Fibroblast of pulmonary artery (primary cell): ENCODE measurements at regions not wholly inside any gene's neighbourhood (a gene's known extent, or its start where the extent isn't known, plus 50 kb on each side); places are given as distances from the start of the nearest gene placed in this dataset.

Source experiments
- DNase-seq: peaks from one replicate; pipeline ENCODE4 v3.0.0-alpha.2; 2010; ENCODE audit warnings: low read depth
- H3K4me3 ChIP-seq: replicated peaks from 2 replicates; pipeline ENCODE4 v1.5.1; 2011; ENCODE audit warnings: low read depth, mild to moderate bottlenecking, control low read depth, low read length, moderate library complexity
- TF ChIP-seq, protein P1 (sequence below): IDR thresholded peaks from 2 replicates; pipeline ENCODE4 v1.5.1; 2011; ENCODE audit warnings: mild to moderate bottlenecking, control low read depth, low read length, inconsistent platforms; ENCODE audit errors: missing control alignments

DNA sequence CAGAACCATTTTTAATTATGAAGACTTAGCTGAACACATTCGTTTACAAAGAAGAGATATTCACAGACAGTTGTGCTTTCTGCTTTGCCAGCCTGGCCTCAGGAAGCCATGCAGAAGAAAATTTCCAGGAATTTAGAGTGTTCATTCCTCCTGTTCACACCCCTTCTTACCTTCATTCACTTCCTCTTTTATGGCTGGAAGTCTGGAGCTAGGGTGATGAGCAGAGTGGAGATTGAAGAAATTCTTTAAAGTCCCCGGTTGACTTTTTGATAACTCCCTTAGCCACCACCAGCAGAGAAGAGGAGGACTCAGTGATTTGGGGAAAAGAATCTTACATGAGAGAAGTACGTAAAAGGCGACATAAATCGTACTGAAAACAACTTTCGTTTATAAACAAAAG, 263.6 kb upstream of the TSHZ3 start:
- TF ChIP-seq, protein P1, sequence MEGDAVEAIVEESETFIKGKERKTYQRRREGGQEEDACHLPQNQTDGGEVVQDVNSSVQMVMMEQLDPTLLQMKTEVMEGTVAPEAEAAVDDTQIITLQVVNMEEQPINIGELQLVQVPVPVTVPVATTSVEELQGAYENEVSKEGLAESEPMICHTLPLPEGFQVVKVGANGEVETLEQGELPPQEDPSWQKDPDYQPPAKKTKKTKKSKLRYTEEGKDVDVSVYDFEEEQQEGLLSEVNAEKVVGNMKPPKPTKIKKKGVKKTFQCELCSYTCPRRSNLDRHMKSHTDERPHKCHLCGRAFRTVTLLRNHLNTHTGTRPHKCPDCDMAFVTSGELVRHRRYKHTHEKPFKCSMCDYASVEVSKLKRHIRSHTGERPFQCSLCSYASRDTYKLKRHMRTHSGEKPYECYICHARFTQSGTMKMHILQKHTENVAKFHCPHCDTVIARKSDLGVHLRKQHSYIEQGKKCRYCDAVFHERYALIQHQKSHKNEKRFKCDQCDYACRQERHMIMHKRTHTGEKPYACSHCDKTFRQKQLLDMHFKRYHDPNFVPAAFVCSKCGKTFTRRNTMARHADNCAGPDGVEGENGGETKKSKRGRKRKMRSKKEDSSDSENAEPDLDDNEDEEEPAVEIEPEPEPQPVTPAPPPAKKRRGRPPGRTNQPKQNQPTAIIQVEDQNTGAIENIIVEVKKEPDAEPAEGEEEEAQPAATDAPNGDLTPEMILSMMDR, result no peak
- DNase-seq, result no peak
- H3K4me3 ChIP-seq, result no peak overlapping the region

DNA sequence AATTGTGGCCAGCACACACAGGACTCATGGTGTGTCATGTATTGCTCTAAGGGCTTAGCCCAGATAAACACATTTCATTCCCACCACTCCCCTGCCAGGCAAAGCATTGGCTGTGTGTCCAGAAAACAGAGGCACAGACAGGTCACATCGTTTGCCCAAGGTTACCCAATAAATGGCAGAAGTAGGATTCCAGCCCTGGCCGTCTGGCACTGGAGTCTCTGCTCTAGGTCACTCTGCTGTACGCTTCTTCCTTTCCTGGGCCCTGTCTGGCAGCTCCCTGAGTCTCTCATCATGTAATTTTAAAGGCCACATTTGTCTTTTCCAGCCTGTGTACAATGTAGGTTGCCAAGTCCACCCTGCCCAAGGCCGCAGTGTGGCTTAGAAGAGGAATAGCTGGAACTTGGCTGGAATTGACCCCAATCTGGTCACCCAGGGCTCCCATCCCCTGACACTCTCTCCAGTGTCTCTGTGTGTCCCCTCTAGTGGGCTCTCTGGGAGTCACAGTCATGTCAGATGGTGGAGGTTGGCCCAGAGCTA, 264.5 kb upstream of the TSHZ3 start:
- TF ChIP-seq, protein P1, result no peak
- DNase-seq, result no peak

DNA sequence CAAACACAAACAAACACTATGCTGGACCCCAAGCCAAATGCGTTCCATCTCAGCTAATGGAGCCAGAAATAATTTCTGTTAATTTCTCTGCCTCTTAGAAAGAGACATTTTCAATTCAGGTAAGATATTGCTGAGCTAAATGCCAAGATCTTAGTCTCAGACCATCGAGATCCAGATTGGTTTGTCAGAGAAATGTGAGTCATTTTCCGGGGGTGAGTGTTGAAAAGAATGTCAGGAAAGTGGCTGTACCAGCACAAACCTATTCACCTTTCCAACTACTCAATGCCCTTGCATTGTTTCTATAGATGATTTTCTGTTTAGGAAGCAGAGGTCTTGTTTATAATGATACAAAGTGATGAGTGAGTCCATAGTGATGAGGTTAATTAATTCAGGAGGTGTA, 266.8 kb upstream of the TSHZ3 start:
- TF ChIP-seq, protein P1, result no peak
- no peak for DNase-seq
- no peak overlapping the region for H3K4me3 ChIP-seq

More for the DNA sequence above, 264.5 kb upstream of the TSHZ3 start:
- H3K4me3 ChIP-seq, result no peak overlapping the region

DNA sequence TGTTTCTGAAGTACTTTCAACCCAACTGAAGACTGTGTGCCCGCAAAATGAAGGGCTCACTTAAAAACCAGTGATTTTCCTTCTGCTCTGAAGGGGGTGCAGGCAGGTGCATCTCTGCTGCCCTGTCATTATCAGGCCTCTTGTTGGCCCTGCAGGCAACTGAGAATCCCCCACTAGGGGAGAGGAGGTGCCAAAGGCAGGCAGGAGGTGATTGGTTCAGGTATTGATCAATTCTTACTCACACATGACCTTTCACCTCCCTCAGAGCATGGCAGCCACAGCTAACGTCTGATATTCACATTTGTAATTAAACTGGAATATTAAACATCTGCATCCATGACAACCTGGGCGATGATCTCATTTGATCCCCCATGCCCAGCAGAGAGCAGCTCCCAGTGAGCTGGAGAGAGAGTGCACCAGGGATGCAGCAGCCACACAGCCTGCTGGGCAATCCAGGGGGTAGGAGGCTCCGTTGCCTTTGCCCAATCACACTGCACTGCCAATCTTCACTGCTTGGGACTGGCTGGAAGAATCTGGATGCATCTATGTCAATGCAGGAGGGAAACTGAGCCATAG, 267.9 kb upstream of the TSHZ3 start:
- DNase-seq, result no peak
- H3K4me3 ChIP-seq, result no peak overlapping the region
- TF ChIP-seq, protein P1, result no peak

DNA sequence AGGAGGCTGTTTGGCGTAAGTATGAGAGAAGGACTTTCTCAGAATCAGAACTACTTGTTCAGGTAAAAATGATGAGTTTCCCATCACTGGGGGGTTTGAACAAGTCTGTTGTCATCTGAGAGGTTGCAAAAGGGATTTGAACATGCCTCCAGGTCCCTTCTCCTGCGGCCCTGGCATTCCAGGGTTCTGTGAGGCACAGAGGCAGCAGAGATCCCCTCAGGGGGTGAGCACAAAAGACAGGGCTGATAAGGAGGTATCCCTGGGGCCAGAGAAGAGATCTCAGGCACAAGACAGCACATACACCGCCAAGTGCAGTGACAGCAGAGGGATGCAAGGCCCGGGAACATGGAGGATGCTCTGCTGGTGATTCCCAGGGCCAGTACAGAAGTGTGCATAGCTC, 275.8 kb upstream of the TSHZ3 start:
- TF ChIP-seq, protein P1, result no peak
- DNase-seq, result no peak

DNA sequence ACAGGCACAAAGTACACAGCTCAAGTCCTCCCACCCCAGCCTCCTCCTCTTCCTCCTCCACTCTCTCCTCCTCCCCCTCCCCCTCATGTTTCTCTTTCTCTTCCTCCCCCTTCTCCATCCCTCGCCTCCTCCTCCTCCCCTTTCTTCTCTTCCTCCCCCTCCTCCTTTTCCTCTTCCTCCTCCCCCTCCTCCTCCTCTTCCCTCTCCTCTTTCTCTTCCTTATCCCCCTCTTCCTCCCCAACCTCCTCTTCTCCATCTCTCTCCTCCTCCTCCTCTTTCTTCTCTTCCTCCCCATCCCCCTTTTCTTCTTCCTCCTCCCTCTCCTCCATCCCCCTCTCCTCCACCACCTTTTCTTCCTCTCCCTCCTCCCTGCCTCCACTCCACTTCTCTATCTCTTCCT, 276.3 kb upstream of the TSHZ3 start:
- no peak for DNase-seq
- TF ChIP-seq, protein P1, result no peak
- no peak overlapping the region for H3K4me3 ChIP-seq

More for the DNA sequence above, 275.8 kb upstream of the TSHZ3 start:
- no peak overlapping the region for H3K4me3 ChIP-seq

DNA sequence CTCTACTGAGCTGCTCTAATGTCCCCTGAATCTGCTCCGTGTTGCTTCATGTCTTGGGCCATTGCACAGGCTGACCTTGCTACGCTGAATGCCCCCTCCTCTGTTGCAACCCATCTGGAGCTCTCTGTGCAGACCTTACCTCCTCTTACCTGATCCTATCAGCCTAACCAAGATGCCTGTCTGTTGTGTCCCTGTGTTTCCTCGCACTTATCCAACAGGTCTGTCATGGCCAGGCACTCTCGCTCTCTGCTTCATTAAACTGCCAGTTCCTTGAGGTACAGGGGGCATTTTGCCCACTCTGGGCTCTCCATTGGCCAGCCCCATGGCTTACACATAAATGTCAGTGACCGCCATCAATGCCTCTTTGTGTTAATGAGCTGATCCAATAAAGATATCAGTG, 277.7 kb upstream of the TSHZ3 start:
- H3K4me3 ChIP-seq, result no peak overlapping the region
- TF ChIP-seq, protein P1, result no peak
- no peak for DNase-seq
